Stimulated activated CD4-positive, alpha-beta T cell treated with anti-CD3 and anti-CD28 coated beads, Interleukin-4, amount 100 ng/mL, for 48 hours (primary cell): ENCODE measurements at regions not wholly inside any gene's neighbourhood (a gene's known extent, or its start where the extent isn't known, plus 50 kb on each side); places are given as distances from the start of the nearest gene placed in this dataset.
A peak's percentile ranks its signal among the peaks of the same experiment; 100 is the strongest.
"Not testable (repeated sequence)": the region's sequence is repeated elsewhere in the genome, so short reads cannot be mapped to it uniquely, and the experiment has no call there.

Experiments used
- DNase-seq, 2 donors: peaks; one replicate each; pipeline ENCODE4 v3.0.0-alpha.2; 2020; ENCODE audit warnings: low read depth in 2 of 2

GRCh38 chr20:41786158-41786557 is 168.0 kb upstream of the CHD6 start:
- DNase-seq: no peak

GRCh38 chr20:41784209-41784958 is 166.2 kb upstream of the CHD6 start:
- no peak for DNase-seq

GRCh38 chr20:41783423-41784208 is 165.4 kb upstream of the CHD6 start:
- DNase-seq: no peak

GRCh38 chr20:41782730-41783406 is 164.7 kb upstream of the CHD6 start:
- no peak for DNase-seq

GRCh38 chr20:41782255-41782654 is 164.1 kb upstream of the CHD6 start:
- DNase-seq: no peak

- DNase-seq: no peak
Measured at GRCh38 chr20:41776421-41776820, 158.2 kb upstream of the CHD6 start.

- no peak for DNase-seq
Measured at GRCh38 chr20:41774291-41774690, 156.1 kb upstream of the CHD6 start.

GRCh38 chr20:41770965-41771364 is 152.8 kb upstream of the CHD6 start:
- DNase-seq: no peak

- no peak for DNase-seq
Measured at GRCh38 chr20:41770427-41770826, 152.2 kb upstream of the CHD6 start.

GRCh38 chr20:41769592-41770018 is 151.4 kb upstream of the CHD6 start:
- DNase-seq: no peak

- no peak for DNase-seq
Measured at GRCh38 chr20:41750137-41750536, 132.0 kb upstream of the CHD6 start.

GRCh38 chr20:41748756-41749582 is 130.8 kb upstream of the CHD6 start:
- DNase-seq: no peak

GRCh38 chr20:41748051-41748450 is 129.9 kb upstream of the CHD6 start:
- DNase-seq: no peak

- DNase-seq: no peak
Measured at GRCh38 chr20:41747226-41747625, 129.0 kb upstream of the CHD6 start.

GRCh38 chr20:41746635-41747034 is 128.5 kb upstream of the CHD6 start:
- DNase-seq: no peak

GRCh38 chr20:41738604-41739206 is 120.5 kb upstream of the CHD6 start:
- peak; percentile 32 to 33 for DNase-seq

GRCh38 chr20:41735949-41736348 is 117.8 kb upstream of the CHD6 start:
- no peak for DNase-seq

GRCh38 chr20:41734506-41734945 is 116.3 kb upstream of the CHD6 start:
- DNase-seq: peak; percentile 3 to 7

- no peak for DNase-seq
Measured at GRCh38 chr20:41733151-41733550, 115.0 kb upstream of the CHD6 start.

- DNase-seq: not testable (repeated sequence)
Measured at GRCh38 chr20:41731198-41731597, 113.0 kb upstream of the CHD6 start.

- DNase-seq: not testable (repeated sequence)
Measured at GRCh38 chr20:41727681-41728080, 109.5 kb upstream of the CHD6 start.
